Gastroesophageal sphincter (tissue), 2 donors: ENCODE measurements at regions not wholly inside any gene's neighbourhood (a gene's known extent, or its start where the extent isn't known, plus 50 kb on each side); places are given as distances from the start of the nearest gene placed in this dataset.

Experiments used
- EP300 ChIP-seq: sonication (generic); formaldehyde crosslinking; IDR thresholded peaks from one replicate; pipeline ENCODE4 v1.6.1; 2017; ENCODE audit warnings: antibody characterized with exemption, mild to moderate bottlenecking
- POLR2A ChIP-seq, 2 donors: fragments of 450-650 bp; IDR thresholded peaks; one replicate each; pipeline ENCODE4 v1.6.1; 2017; ENCODE audit warnings: antibody characterized with exemption in 2 of 2, mild to moderate bottlenecking in 2 of 2, moderate library complexity in 1 of 2

- TF ChIP-seq EP300 (no peak), POLR2A (IDR thresholded peaks at IDR 0.05) (no peak)
Observed at GRCh38 chr10:71031026-71031425, 142.7 kb upstream of the PCBD1 start.
